ENCODE measurements at regions not wholly inside any gene's neighbourhood (a gene's known extent, or its start where the extent isn't known, plus 50 kb on each side); places are given as distances from the start of the nearest gene placed in this dataset.

DNA sequence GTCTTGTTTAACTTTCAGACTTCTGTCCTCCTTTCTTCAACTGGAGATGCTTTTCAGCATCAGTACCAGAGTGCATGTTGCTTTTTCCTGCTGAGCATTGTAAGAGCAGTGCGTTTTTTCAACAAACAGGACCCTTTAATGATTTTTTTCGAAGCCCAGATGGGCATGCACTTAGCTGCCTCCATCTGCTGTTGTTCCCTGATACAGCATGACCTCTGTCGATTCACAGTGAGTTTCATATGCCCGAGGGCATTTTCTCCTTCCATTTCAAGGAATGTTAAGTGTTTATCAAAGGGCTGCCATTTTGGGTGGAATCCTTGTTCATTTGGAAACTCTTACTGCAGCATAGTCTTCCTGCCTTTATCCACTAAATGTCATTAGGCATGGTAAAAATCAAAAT lies 428.6 kb downstream of the DTHD1 start:
- TF ChIP-seq, protein P1, sequence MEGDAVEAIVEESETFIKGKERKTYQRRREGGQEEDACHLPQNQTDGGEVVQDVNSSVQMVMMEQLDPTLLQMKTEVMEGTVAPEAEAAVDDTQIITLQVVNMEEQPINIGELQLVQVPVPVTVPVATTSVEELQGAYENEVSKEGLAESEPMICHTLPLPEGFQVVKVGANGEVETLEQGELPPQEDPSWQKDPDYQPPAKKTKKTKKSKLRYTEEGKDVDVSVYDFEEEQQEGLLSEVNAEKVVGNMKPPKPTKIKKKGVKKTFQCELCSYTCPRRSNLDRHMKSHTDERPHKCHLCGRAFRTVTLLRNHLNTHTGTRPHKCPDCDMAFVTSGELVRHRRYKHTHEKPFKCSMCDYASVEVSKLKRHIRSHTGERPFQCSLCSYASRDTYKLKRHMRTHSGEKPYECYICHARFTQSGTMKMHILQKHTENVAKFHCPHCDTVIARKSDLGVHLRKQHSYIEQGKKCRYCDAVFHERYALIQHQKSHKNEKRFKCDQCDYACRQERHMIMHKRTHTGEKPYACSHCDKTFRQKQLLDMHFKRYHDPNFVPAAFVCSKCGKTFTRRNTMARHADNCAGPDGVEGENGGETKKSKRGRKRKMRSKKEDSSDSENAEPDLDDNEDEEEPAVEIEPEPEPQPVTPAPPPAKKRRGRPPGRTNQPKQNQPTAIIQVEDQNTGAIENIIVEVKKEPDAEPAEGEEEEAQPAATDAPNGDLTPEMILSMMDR (IDR thresholded peaks at IDR 0.05), result no peak
- no peak for TF ChIP-seq EP300 (IDR thresholded peaks at IDR 0.05)
